K562 (cell line): ENCODE measurements at regions not wholly inside any gene's neighbourhood (a gene's known extent, or its start where the extent isn't known, plus 50 kb on each side); places are given as distances from the start of the nearest gene placed in this dataset.
A peak's percentile ranks its signal among the peaks of the same experiment; 100 is the strongest.

ENCODE experiments used
- ARID3A ChIP-seq: IDR thresholded peaks from 2 replicates; pipeline ENCODE4 v1.6.1; 2012; ENCODE audit warnings: low read depth, low read length, improper control_type of control experiment, borderline replicate concordance
- BCLAF1 ChIP-seq, 2 experiments: fragments of 450-650 bp in 1 of 2; IDR thresholded peaks; 2 replicates each; pipeline ENCODE4 v1.6.1; 2011 to 2017; ENCODE audit warnings: low read depth in 2 of 2, antibody characterized with exemption in 1 of 2, borderline replicate concordance in 1 of 2, low read length in 1 of 2, mild to moderate bottlenecking in 1 of 2, mixed read lengths in 1 of 2; ENCODE audit not compliant: control insufficient read depth in 1 of 2
- MAZ ChIP-seq, 2 experiments: fragments of 450-650 bp in 1 of 2; sonication (generic) in 1 of 2; formaldehyde crosslinking; IDR thresholded peaks in 1 of 2; conservative IDR thresholded peaks in 1 of 2; 2 replicates each; pipeline versions ENCODE4 v1.4.0 to v1.5.0; 2020; ENCODE audit warnings: mild to moderate bottlenecking in 1 of 2, missing genetic modification reagents in 1 of 2
- NCOA6 ChIP-seq: fragments of 450-650 bp; IDR thresholded peaks from 2 replicates; pipeline ENCODE4 v1.6.1; 2017; ENCODE audit warnings: mild to moderate bottlenecking
- NFE2 ChIP-seq: IDR thresholded peaks from 2 replicates; pipeline ENCODE4 v1.6.1; 2014; ENCODE audit warnings: antibody characterized with exemption, low read depth
- PCBP2 ChIP-seq: fragments of 200-400 bp; formaldehyde crosslinking; IDR thresholded peaks from 2 replicates; pipeline ENCODE4 v1.6.1; 2018; ENCODE audit warnings: low read length, low read depth, mild to moderate bottlenecking, moderate library complexity; ENCODE audit not compliant: poor library complexity, severe bottlenecking
- RB1 ChIP-seq: fragments of 450-650 bp; IDR thresholded peaks from 2 replicates; pipeline ENCODE4 v1.6.1; 2017; ENCODE audit warnings: low read depth, mild to moderate bottlenecking
- TCF15 ChIP-seq: fragments of 250-450 bp; sonication (Bioruptor Pico); IDR thresholded peaks from 2 replicates; pipeline ENCODE4 v1.8.0; 2022; ENCODE audit warnings: moderate library complexity, mild to moderate bottlenecking, inconsistent platforms
- TFAP4 ChIP-seq: sonication (generic); formaldehyde crosslinking; IDR thresholded peaks from 2 replicates; pipeline ENCODE4 v1.8.0; 2022; ENCODE audit warnings: missing genetic modification reagents, mild to moderate bottlenecking, moderate library complexity, borderline replicate concordance
- TSC22D4 ChIP-seq: fragments of 450-650 bp; IDR thresholded peaks from 2 replicates; pipeline ENCODE4 v1.6.1; 2016; ENCODE audit warnings: missing genetic modification characterization, missing biosample characterization, control low read depth
- ZNF121 ChIP-seq: sonication (generic); formaldehyde crosslinking; conservative IDR thresholded peaks from 2 replicates; pipeline ENCODE4 v1.8.0; 2022; ENCODE audit warnings: missing genetic modification reagents
- ZNF24 ChIP-seq: fragments of 450-650 bp; IDR thresholded peaks from 2 replicates; pipeline ENCODE4 v1.6.1; 2016
- ZNF518B ChIP-seq: fragments of 250-450 bp; sonication (Bioruptor Pico); IDR thresholded peaks from 2 replicates; pipeline ENCODE4 v1.5.0; 2021; ENCODE audit warnings: mild to moderate bottlenecking, moderate library complexity
- ZNF75A ChIP-seq: fragments of 450-650 bp; formaldehyde crosslinking; IDR thresholded peaks from 2 replicates; pipeline ENCODE4 v1.4.0; 2020; ENCODE audit warnings: mild to moderate bottlenecking
- ZSCAN32 ChIP-seq: fragments of 450-650 bp; formaldehyde crosslinking; IDR thresholded peaks from 2 replicates; pipeline ENCODE4 v1.4.0; 2020; ENCODE audit warnings: mild to moderate bottlenecking, moderate library complexity

GRCh38 chr1:166705376-166706289 lies 133.6 kb upstream of the POGK start (continued):
- TF ChIP-seq BCLAF1 (IDR thresholded peaks at IDR 0.05; ENCODE audit: borderline replicate concordance in 1 of 2, control insufficient read depth in 1 of 2, low read depth in 2 of 2, low read length in 1 of 2): peak in 1 of 2 experiments; percentile 41; a peak in 1 of 4 replicates
- TF ChIP-seq TCF15 (CRISPR knock-in tag): no peak
- peak; percentile 80; the same call in 1 of the 2 replicates for TF ChIP-seq ZNF24
- peak; percentile 96 for TF ChIP-seq ARID3A
- peak; percentile 69 for TF ChIP-seq NFE2
- 0 out of 2 replicates have a peak, but pooled peaks have one; percentile 27 for TF ChIP-seq ZNF75A (CRISPR knock-in tag)
- peak; percentile 65 to 66; a peak in 1 of 4 replicates for TF ChIP-seq MAZ (CRISPR knock-in tag; conservative IDR thresholded peaks at IDR 0.05 in 1 of 2, IDR thresholded peaks at IDR 0.05 in 1 of 2)
- TF ChIP-seq NCOA6: peak; percentile 78
- TF ChIP-seq RB1: no peak; the same call in 1 of the 2 replicates
- no peak for TF ChIP-seq ZSCAN32 (CRISPR knock-in tag)
- no peak for TF ChIP-seq TSC22D4 (tag)
- TF ChIP-seq PCBP2: no peak
- TF ChIP-seq ZNF518B (CRISPR knock-in tag): no peak
- TF ChIP-seq ZNF121 (CRISPR knock-in tag): no peak
- peak; percentile 17; the same call in 1 of the 2 replicates for TF ChIP-seq TFAP4
